HCT116 (cell line): ENCODE measurements at regions not wholly inside any gene's neighbourhood (a gene's known extent, or its start where the extent isn't known, plus 50 kb on each side); places are given as distances from the start of the nearest gene placed in this dataset.

Experiments
- ATAC-seq: fragments of 200-7000 bp; cut with Tn5 transposase; 2 replicates; pipeline ENCODE4 v1.9.1; 2020; ENCODE audit warnings: mild to moderate bottlenecking, moderate library complexity
- BruUV-seq: library from RNA; stranded (reverse); fragments of 400-500 nt; replicated peaks from 2 replicates; lab custom pipeline; 2021; lab: Mats Ljungman, UMichigan
- CTCF ChIA-PET: fragments of 300-600 bp; sonication (Branson Sonifier 250); formaldehyde crosslinking; loops from one replicate; lab custom pipeline; 2021; ENCODE audit warnings: antibody characterized with exemption; lab: Charles Lee
- POLR2A ChIA-PET: fragments of 300-600, 350-600 bp; sonication (Branson Sonifier 250); formaldehyde crosslinking; loops from one replicate; lab custom pipeline; 2021; ENCODE audit warnings: antibody characterized with exemption; lab: Charles Lee
- RAD21 ChIA-PET, 2 experiments: fragments of 300-600 bp; sonication (Branson Sonifier 250); formaldehyde crosslinking; loops; one replicate each; lab custom pipeline; 2023; ENCODE audit warnings: low total read pairs in 2 of 2; ENCODE audit not compliant: uncharacterized antibody in 2 of 2, unreplicated experiment in 2 of 2, low non-redundant PET in 1 of 2; lab: Charles Lee
- DNase-seq: peaks from one replicate; pipeline ENCODE4 v3.0.0-alpha.2; 2010; ENCODE audit warnings: low read depth, low spot score
- H2AFZ ChIP-seq: fragments of 200-600 bp; shearing (Covaris generic), sonication (generic); 2 replicates; pipeline ENCODE4 v1.6.1; 2017; ENCODE audit warnings: low read depth, mixed run types, mixed read lengths, antibody characterized with exemption, low read length; ENCODE audit not compliant: poor library complexity, severe bottlenecking
- H3K27ac ChIP-seq: 2 replicates; pipeline ENCODE4 v1.5.1; 2012; ENCODE audit warnings: low read depth, low read length
- H3K27me3 ChIP-seq: fragments of 200-600 bp; sonication (generic); 2 replicates; pipeline ENCODE4 v1.6.1; 2016; ENCODE audit warnings: mixed run types, low read length, mixed read lengths; ENCODE audit not compliant: insufficient read depth
- H3K36me3 ChIP-seq, 2 experiments: fragments of 200-500 bp in 1 of 2; fragments of 200-600 bp in 1 of 2; sonication (Bioruptor generic) in 1 of 2; sonication (generic) in 1 of 2; 2 replicates each; pipeline versions ENCODE4 v1.5.1 to v1.6.1; 2014 to 2016; ENCODE audit warnings: low read length in 2 of 2, inconsistent platforms in 1 of 2, mixed read lengths in 1 of 2, mixed run types in 1 of 2; ENCODE audit not compliant: insufficient read depth in 2 of 2, control insufficient read depth in 1 of 2
- H3K4me1 ChIP-seq, 2 experiments: fragments of 200-600 bp in 1 of 2; sonication (generic) in 1 of 2; 2 replicates each; pipeline versions ENCODE4 v1.5.1 to v1.6.1; 2012 to 2017; ENCODE audit warnings: low read length in 2 of 2, inconsistent platforms in 1 of 2, mild to moderate bottlenecking in 1 of 2, mixed read lengths in 1 of 2, mixed run types in 1 of 2, moderate library complexity in 1 of 2; ENCODE audit not compliant: insufficient read depth in 2 of 2, control insufficient read depth in 1 of 2
- H3K4me2 ChIP-seq: fragments of 200-600 bp; sonication (generic); 2 replicates; pipeline ENCODE4 v1.6.1; 2017; ENCODE audit warnings: mixed run types, low read length, mixed read lengths
- H3K4me3 ChIP-seq, 2 experiments: fragments of 200-600 bp in 1 of 2; sonication (generic) in 1 of 2; replicated peaks in 1 of 2; 2 replicates each; pipeline ENCODE4 v1.5.1; 2011 to 2016; ENCODE audit warnings: low read length in 2 of 2, control low read depth in 1 of 2, low read depth in 1 of 2, mild to moderate bottlenecking in 1 of 2, mixed read lengths in 1 of 2, mixed run types in 1 of 2
- H3K79me2 ChIP-seq: fragments of 200-600 bp; sonication (generic); 2 replicates; pipeline ENCODE4 v1.6.1; 2017; ENCODE audit warnings: mild to moderate bottlenecking, mixed run types, low read length, moderate library complexity, mixed read lengths; ENCODE audit not compliant: insufficient read depth
- H3K9ac ChIP-seq: fragments of 200-600 bp; sonication (generic); 2 replicates; pipeline ENCODE4 v1.6.1; 2016; ENCODE audit warnings: low read length, mixed read lengths
- H3K9me2 ChIP-seq: fragments of 200-600 bp; sonication (generic), shearing (Covaris generic); 2 replicates; pipeline ENCODE4 v1.6.1; 2017; ENCODE audit warnings: mixed run types, mild to moderate bottlenecking, moderate library complexity; ENCODE audit not compliant: insufficient read depth
- H3K9me3 ChIP-seq, 2 experiments: fragments of 200-500 bp in 1 of 2; fragments of 200-600 bp in 1 of 2; sonication (Bioruptor generic) in 1 of 2; sonication (generic) in 1 of 2; 2 replicates each; pipeline ENCODE4 v1.6.1; 2014 to 2017; ENCODE audit warnings: low read length in 2 of 2, mixed read lengths in 2 of 2, inconsistent platforms in 1 of 2, low read depth in 1 of 2, mild to moderate bottlenecking in 1 of 2, mixed run types in 1 of 2, moderate library complexity in 1 of 2; ENCODE audit not compliant: control insufficient read depth in 1 of 2, insufficient read depth in 1 of 2
- H4K20me1 ChIP-seq: fragments of 200-600 bp; sonication (generic), shearing (Covaris generic); 2 replicates; pipeline ENCODE4 v1.6.1; 2017; ENCODE audit warnings: mixed run types, mild to moderate bottlenecking, moderate library complexity; ENCODE audit not compliant: insufficient read depth
- CEBPB ChIP-seq: IDR thresholded peaks from 2 replicates; pipeline ENCODE4 v1.6.1; 2012; ENCODE audit warnings: low read depth
- EZH2 ChIP-seq: fragments of 200-600 bp; sonication (generic); IDR thresholded peaks from 2 replicates; pipeline ENCODE4 v1.6.1; 2017; ENCODE audit warnings: antibody characterized with exemption, mixed run types
- POLR2A ChIP-seq: IDR thresholded peaks from 2 replicates; pipeline ENCODE4 v1.7.0; 2011; ENCODE audit warnings: borderline replicate concordance; ENCODE audit not compliant: insufficient read depth, insufficient read length; ENCODE audit errors: extremely low read depth
- YY1 ChIP-seq: IDR thresholded peaks from 2 replicates; pipeline ENCODE4 v1.6.1; 2011; ENCODE audit warnings: low read length, low read depth, moderate library complexity, mild to moderate bottlenecking; ENCODE audit not compliant: insufficient replicate concordance; ENCODE audit errors: extremely low read depth
- intact Hi-C: fragments of 100-400 bp; cut with micrococcal nuclease; formaldehyde crosslinking; loops from 2 replicates; pipeline ENCODE4 v1.10.0; 2022
- TF ChIP-seq, protein P1 (sequence below): IDR thresholded peaks from 2 replicates; pipeline ENCODE4 v1.6.1; 2012; ENCODE audit warnings: low read depth

DNA sequence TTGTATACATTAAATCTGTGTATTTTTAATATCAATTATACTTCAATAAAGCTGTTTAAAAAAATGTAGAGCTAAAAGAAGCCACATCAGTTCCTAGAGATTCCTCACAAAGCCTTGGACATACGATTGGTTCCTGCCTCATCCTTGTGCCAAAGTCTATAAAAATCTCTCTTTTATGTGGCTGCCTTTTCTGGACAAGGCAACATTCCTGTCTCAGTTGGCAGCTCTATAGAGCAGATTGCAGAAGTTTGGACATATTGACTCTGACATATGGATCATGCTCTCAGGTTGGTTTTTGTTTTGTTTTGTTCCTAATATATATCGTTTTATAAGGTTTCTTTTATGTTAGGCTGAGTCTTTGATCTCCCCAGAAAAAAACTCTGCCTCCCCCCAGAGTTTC lies 148.9 kb downstream of the MAFB start:
- DNase-seq = no peak
- H3K36me3 ChIP-seq = no peaks in the 10 kb centered on the region
- BruUV-seq = no TSS peak
- TF ChIP-seq CEBPB (no peak), YY1 (no peak), POLR2A (no peak)
- TF ChIP-seq, all 23 proteins: peak for 0
- no peaks in the 10 kb centered on the region for H4K20me1 ChIP-seq
- peaks cover 43% of the 10 kb centered on the region for H3K27me3 ChIP-seq
- H3K9ac ChIP-seq = no peak overlapping the region
- no peaks in the 10 kb centered on the region for H3K9me3 ChIP-seq
- no peak for ATAC-seq
- no peak overlapping the region for H3K4me3 ChIP-seq
- H3K4me2 ChIP-seq = no peak overlapping the region
- RAD21 ChIA-PET = no interaction called here
- CTCF ChIA-PET = no interaction called here
- H3K27ac ChIP-seq = no peak overlapping the region
- no peak overlapping the region for H2AFZ ChIP-seq
- peaks cover 0 to 3% of the 10 kb centered on the region in 2 experiments; a peak in 1 of 4 replicates for H3K4me1 ChIP-seq
- POLR2A ChIA-PET = no interaction called here
- no peaks in the 10 kb centered on the region for H3K9me2 ChIP-seq
- H3K79me2 ChIP-seq = no peaks in the 10 kb centered on the region
- intact Hi-C loops = no loop called here

DNA sequence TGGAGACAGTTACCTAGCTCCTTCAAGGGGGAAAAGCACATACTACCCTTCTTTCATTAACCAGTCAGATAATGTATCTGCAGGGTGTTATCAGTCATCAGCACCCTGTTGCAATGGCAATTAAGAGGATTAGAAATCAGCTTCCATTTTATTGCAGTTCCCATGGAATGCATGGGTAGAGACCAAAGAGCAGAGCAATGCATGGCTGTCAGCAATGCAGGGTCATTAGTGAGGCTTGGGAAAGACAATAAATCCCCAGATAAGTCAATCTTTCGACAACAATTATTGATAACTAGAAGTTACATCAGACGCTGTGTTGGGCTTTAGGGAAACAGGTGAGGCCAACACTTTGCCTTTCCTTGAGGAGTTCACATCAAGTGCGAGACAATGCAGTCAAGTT lies 150.9 kb downstream of the MAFB start:
- no peaks in the 10 kb centered on the region for H3K36me3 ChIP-seq
- no TSS peak for BruUV-seq
- ATAC-seq (no peak), DNase-seq (no peak)
- H3K9me3 ChIP-seq = no peaks in the 10 kb centered on the region
- intact Hi-C loops = no loop called here
- ChIA-PET POLR2A (no interaction called here), CTCF (no interaction called here), RAD21 (no interaction called here)
- no peaks in the 10 kb centered on the region for H4K20me1 ChIP-seq
- no peaks in the 10 kb centered on the region for H3K79me2 ChIP-seq
- TF ChIP-seq, protein P1, sequence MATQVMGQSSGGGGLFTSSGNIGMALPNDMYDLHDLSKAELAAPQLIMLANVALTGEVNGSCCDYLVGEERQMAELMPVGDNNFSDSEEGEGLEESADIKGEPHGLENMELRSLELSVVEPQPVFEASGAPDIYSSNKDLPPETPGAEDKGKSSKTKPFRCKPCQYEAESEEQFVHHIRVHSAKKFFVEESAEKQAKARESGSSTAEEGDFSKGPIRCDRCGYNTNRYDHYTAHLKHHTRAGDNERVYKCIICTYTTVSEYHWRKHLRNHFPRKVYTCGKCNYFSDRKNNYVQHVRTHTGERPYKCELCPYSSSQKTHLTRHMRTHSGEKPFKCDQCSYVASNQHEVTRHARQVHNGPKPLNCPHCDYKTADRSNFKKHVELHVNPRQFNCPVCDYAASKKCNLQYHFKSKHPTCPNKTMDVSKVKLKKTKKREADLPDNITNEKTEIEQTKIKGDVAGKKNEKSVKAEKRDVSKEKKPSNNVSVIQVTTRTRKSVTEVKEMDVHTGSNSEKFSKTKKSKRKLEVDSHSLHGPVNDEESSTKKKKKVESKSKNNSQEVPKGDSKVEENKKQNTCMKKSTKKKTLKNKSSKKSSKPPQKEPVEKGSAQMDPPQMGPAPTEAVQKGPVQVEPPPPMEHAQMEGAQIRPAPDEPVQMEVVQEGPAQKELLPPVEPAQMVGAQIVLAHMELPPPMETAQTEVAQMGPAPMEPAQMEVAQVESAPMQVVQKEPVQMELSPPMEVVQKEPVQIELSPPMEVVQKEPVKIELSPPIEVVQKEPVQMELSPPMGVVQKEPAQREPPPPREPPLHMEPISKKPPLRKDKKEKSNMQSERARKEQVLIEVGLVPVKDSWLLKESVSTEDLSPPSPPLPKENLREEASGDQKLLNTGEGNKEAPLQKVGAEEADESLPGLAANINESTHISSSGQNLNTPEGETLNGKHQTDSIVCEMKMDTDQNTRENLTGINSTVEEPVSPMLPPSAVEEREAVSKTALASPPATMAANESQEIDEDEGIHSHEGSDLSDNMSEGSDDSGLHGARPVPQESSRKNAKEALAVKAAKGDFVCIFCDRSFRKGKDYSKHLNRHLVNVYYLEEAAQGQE = no peak
- no peak for TF ChIP-seq EZH2
- H3K9ac ChIP-seq = no peak overlapping the region
- H3K27me3 ChIP-seq = peaks cover 43% of the 10 kb centered on the region
- no peaks in the 10 kb centered on the region for H3K9me2 ChIP-seq
- no peak overlapping the region for H2AFZ ChIP-seq
- H3K4me1 ChIP-seq = peaks cover 0 to 3% of the 10 kb centered on the region in 2 experiments; a peak in 1 of 4 replicates
- H3K4me2 ChIP-seq = no peak overlapping the region
- H3K4me3 ChIP-seq = no peak overlapping the region
- H3K27ac ChIP-seq = no peak overlapping the region
